Astrocyte (in vitro differentiated cells and primary cell): ENCODE measurements at regions not wholly inside any gene's neighbourhood (a gene's known extent, or its start where the extent isn't known, plus 50 kb on each side); places are given as distances from the start of the nearest gene placed in this dataset.
"Not testable (repeated sequence)": the region's sequence is repeated elsewhere in the genome, so short reads cannot be mapped to it uniquely, and the experiment has no call there.

Source experiments
- DNase-seq: peaks from one replicate; pipeline ENCODE4 v3.0.0-alpha.2; 2010; ENCODE audit warnings: low read depth
- FAIRE-seq: peaks from 2 replicates; lab custom pipeline; 2011; peaks lifted over from hg19 to GRCh38; lab: Jason Lieb, UNC
- H2AFZ ChIP-seq: 2 replicates; pipeline ENCODE4 v1.6.0; 2012; ENCODE audit warnings: low read depth, low read length, inconsistent platforms
- H3K27ac ChIP-seq: 2 replicates; pipeline ENCODE4 v1.5.1; 2011; ENCODE audit warnings: low read depth, low read length, inconsistent platforms
- H3K27me3 ChIP-seq: 2 replicates; pipeline ENCODE4 v1.6.0; 2011; ENCODE audit warnings: low read length, inconsistent platforms; ENCODE audit not compliant: insufficient read depth
- H3K36me3 ChIP-seq: 2 replicates; pipeline ENCODE4 v1.5.1; 2011; ENCODE audit warnings: low read length, inconsistent platforms; ENCODE audit not compliant: insufficient read depth
- H3K4me1 ChIP-seq: 2 replicates; pipeline ENCODE4 v1.5.1; 2011; ENCODE audit warnings: low read length, inconsistent platforms; ENCODE audit not compliant: insufficient read depth
- H3K4me2 ChIP-seq: 2 replicates; pipeline ENCODE4 v1.6.0; 2012; ENCODE audit warnings: low read length, inconsistent platforms
- H3K4me3 ChIP-seq: 2 replicates; pipeline ENCODE4 v1.5.1; 2011; ENCODE audit warnings: low read depth, mild to moderate bottlenecking, low read length, inconsistent platforms; ENCODE audit not compliant: insufficient read depth
- H3K79me2 ChIP-seq: 2 replicates; pipeline ENCODE4 v1.6.0; 2012; ENCODE audit warnings: mild to moderate bottlenecking, low read length, inconsistent platforms; ENCODE audit not compliant: insufficient read depth
- H3K9ac ChIP-seq: 2 replicates; pipeline ENCODE4 v1.6.0; 2012; ENCODE audit warnings: mild to moderate bottlenecking, low read length, inconsistent platforms
- H3K9me3 ChIP-seq: 2 replicates; pipeline ENCODE4 v1.5.1; 2012; ENCODE audit warnings: low read depth, mild to moderate bottlenecking, low read length, inconsistent platforms; ENCODE audit not compliant: insufficient read depth
- H4K20me1 ChIP-seq: 2 replicates; pipeline ENCODE4 v1.6.0; 2012; ENCODE audit warnings: low read length, inconsistent platforms; ENCODE audit not compliant: insufficient read depth
- H3K27ac Mint-ChIP-seq: one replicate; pipeline ENCODE4 v1.8.0; 2021; ENCODE audit warnings: mild to moderate bottlenecking, mixed read lengths; ENCODE audit not compliant: unreplicated experiment
- H3K27me3 Mint-ChIP-seq: one replicate; pipeline ENCODE4 v1.8.0; 2021; ENCODE audit warnings: low read depth, mixed read lengths; ENCODE audit not compliant: unreplicated experiment
- H3K36me3 Mint-ChIP-seq: one replicate; pipeline ENCODE4 v1.8.0; 2021; ENCODE audit warnings: low read depth, mixed read lengths; ENCODE audit not compliant: unreplicated experiment
- H3K4me1 Mint-ChIP-seq: one replicate; pipeline ENCODE4 v1.8.0; 2021; ENCODE audit warnings: low read depth, mixed read lengths; ENCODE audit not compliant: unreplicated experiment
- H3K4me3 Mint-ChIP-seq: one replicate; pipeline ENCODE4 v1.8.0; 2021; ENCODE audit warnings: mild to moderate bottlenecking, moderate library complexity, mixed read lengths; ENCODE audit not compliant: unreplicated experiment
- H3K9me3 Mint-ChIP-seq: one replicate; pipeline ENCODE4 v1.8.0; 2021; ENCODE audit warnings: mild to moderate bottlenecking, mixed read lengths; ENCODE audit not compliant: unreplicated experiment
- CTCF ChIP-seq: IDR thresholded peaks from 2 replicates; pipeline ENCODE4 v1.5.1; 2011; ENCODE audit warnings: low read depth, mild to moderate bottlenecking, inconsistent platforms, low read length, moderate library complexity; ENCODE audit not compliant: insufficient read depth
- EZH2 ChIP-seq: IDR thresholded peaks from 2 replicates; pipeline ENCODE4 v1.6.1; 2012; ENCODE audit warnings: mild to moderate bottlenecking, low read length, inconsistent platforms; ENCODE audit not compliant: insufficient read depth

GRCh38 chr20:43383026-43383795, 74.5 kb upstream of the SRSF6 start:
- no peak overlapping the region for H3K27ac Mint-ChIP-seq
- DNase-seq (no peak), FAIRE-seq (no peak)
- Histone ChIP-seq H3K4me2 (no peak overlapping the region), H3K27ac (no peak overlapping the region), H3K4me1 (peaks cover 4% of the 10 kb centered on the region), H3K79me2 (no peaks in the 10 kb centered on the region), H3K9ac (no peak overlapping the region), H3K36me3 (no peaks in the 10 kb centered on the region), H3K9me3 (no peaks in the 10 kb centered on the region), H3K27me3 (peaks cover 2% of the 10 kb centered on the region), H3K4me3 (no peak overlapping the region), H2AFZ (no peak overlapping the region), H4K20me1 (no peaks in the 10 kb centered on the region)
- peaks cover 7% of the 10 kb centered on the region for H3K9me3 Mint-ChIP-seq
- H3K27me3 Mint-ChIP-seq = no peaks in the 10 kb centered on the region
- TF ChIP-seq EZH2 = no peak
- no peak for TF ChIP-seq CTCF
- no peak overlapping the region for H3K4me3 Mint-ChIP-seq
- no peaks in the 10 kb centered on the region for H3K4me1 Mint-ChIP-seq
- peaks cover 2% of the 10 kb centered on the region for H3K36me3 Mint-ChIP-seq

GRCh38 chr20:43382135-43382534, 75.6 kb upstream of the SRSF6 start:
- H3K4me3 ChIP-seq, H3K27ac ChIP-seq, H3K4me2 ChIP-seq, H3K4me1 ChIP-seq, H3K9ac ChIP-seq, H3K27me3 Mint-ChIP-seq, DNase-seq, FAIRE-seq, H3K4me3 Mint-ChIP-seq, H3K9me3 Mint-ChIP-seq, H3K36me3 ChIP-seq, H3K27me3 ChIP-seq, H3K79me2 ChIP-seq, H3K9me3 ChIP-seq, H2AFZ ChIP-seq, H3K36me3 Mint-ChIP-seq, H4K20me1 ChIP-seq, H3K27ac Mint-ChIP-seq, H3K4me1 Mint-ChIP-seq: not testable (repeated sequence)

- not testable (repeated sequence) for H2AFZ ChIP-seq, H3K79me2 ChIP-seq, H3K4me2 ChIP-seq, H3K36me3 Mint-ChIP-seq, H3K4me3 Mint-ChIP-seq, H3K27ac ChIP-seq, H4K20me1 ChIP-seq, H3K36me3 ChIP-seq, H3K9me3 Mint-ChIP-seq, FAIRE-seq, H3K9ac ChIP-seq, DNase-seq, H3K9me3 ChIP-seq, H3K4me3 ChIP-seq, H3K4me1 Mint-ChIP-seq, H3K4me1 ChIP-seq, H3K27me3 ChIP-seq, H3K27ac Mint-ChIP-seq, H3K27me3 Mint-ChIP-seq
These were observed 76.2 kb upstream of the SRSF6 start for GRCh38 chr20:43381533-43381932.
